Muscle of leg (tissue), 3 donors: ENCODE measurements at regions not wholly inside any gene's neighbourhood (a gene's known extent, or its start where the extent isn't known, plus 50 kb on each side); places are given as distances from the start of the nearest gene placed in this dataset.

Experiments used
- DNase-seq: peaks from one replicate; pipeline ENCODE4 v3.0.0; 2013
- H3K27ac ChIP-seq: one replicate; pipeline ENCODE4 v1.5.1; 2013; ENCODE audit warnings: mild to moderate bottlenecking, low read length, control low read depth
- H3K27me3 ChIP-seq: one replicate; pipeline ENCODE4 v1.6.1; 2013; ENCODE audit warnings: low read length; ENCODE audit not compliant: control insufficient read depth, insufficient read depth
- H3K36me3 ChIP-seq: one replicate; pipeline ENCODE4 v1.6.1; 2013; ENCODE audit warnings: low read length; ENCODE audit not compliant: control insufficient read depth, insufficient read depth
- H3K4me1 ChIP-seq: one replicate; pipeline ENCODE4 v1.6.1; 2013; ENCODE audit warnings: low read length; ENCODE audit not compliant: control insufficient read depth, insufficient read depth
- H3K4me3 ChIP-seq: one replicate; pipeline ENCODE4 v1.5.1; 2013; ENCODE audit warnings: low read length, control low read depth
- H3K9me3 ChIP-seq: replicated peaks from 2 replicates; pipeline ENCODE4 v1.6.1; 2013; ENCODE audit warnings: low read depth, low read length; ENCODE audit not compliant: control insufficient read depth
- WGBS: methylation state at CpG from one replicate; pipeline ENCODE4 v1.1.5; 2013; ENCODE audit warnings: missing lambda C conversion rate; ENCODE audit not compliant: insufficient coverage; 5-methylcytosine and 5-hydroxymethylcytosine counted together

DNA sequence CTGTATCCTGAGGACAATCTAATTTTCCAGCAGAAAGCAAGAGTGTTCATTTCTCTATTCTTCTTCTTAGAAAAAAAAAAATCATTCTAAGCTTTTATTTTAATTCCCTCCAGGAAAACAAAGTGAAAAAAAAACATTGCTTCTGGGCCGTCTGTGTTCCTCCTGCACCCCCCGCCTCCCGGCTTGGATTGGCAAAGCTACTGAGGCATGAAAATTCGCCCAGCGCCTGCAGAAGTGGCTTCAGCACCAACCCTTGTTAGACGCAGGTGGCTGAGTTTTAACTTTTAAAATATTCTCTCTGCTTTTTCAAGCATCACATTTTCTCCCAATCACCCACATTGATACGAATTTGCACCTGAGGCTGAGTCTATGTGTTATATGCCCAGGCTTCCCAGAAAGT, 401.6 kb downstream of the BRD1 start:
- Histone ChIP-seq H3K27ac (no peak overlapping the region), H3K4me1 (no peaks in the 10 kb centered on the region), H3K36me3 (no peaks in the 10 kb centered on the region), H3K27me3 (peaks cover 12% of the 10 kb centered on the region), H3K4me3 (no peak overlapping the region), H3K9me3 (no peaks in the 10 kb centered on the region)
- 49% methylated on average over 5 of the region's 7 CpGs for WGBS
- no peak for DNase-seq

GRCh38 chr22:49425356-49425755, 402.3 kb downstream of the BRD1 start:
- Histone ChIP-seq H3K4me1 (no peaks in the 10 kb centered on the region), H3K4me3 (no peak overlapping the region), H3K27ac (no peak overlapping the region), H3K9me3 (no peaks in the 10 kb centered on the region), H3K36me3 (no peaks in the 10 kb centered on the region), H3K27me3 (peaks cover 12% of the 10 kb centered on the region)
- no peak for DNase-seq
- WGBS, result 55% methylated on average over 4 of the region's 14 CpGs

- Histone ChIP-seq H3K4me1 (no peaks in the 10 kb centered on the region), H3K27me3 (peaks cover 12% of the 10 kb centered on the region), H3K4me3 (no peak overlapping the region), H3K9me3 (no peaks in the 10 kb centered on the region), H3K36me3 (no peaks in the 10 kb centered on the region), H3K27ac (no peak overlapping the region)
- DNase-seq, result no peak
- 85% methylated on average over 7 of the region's 10 CpGs for WGBS
These were observed 402.8 kb downstream of the BRD1 start for GRCh38 chr22:49424893-49425270.

DNA sequence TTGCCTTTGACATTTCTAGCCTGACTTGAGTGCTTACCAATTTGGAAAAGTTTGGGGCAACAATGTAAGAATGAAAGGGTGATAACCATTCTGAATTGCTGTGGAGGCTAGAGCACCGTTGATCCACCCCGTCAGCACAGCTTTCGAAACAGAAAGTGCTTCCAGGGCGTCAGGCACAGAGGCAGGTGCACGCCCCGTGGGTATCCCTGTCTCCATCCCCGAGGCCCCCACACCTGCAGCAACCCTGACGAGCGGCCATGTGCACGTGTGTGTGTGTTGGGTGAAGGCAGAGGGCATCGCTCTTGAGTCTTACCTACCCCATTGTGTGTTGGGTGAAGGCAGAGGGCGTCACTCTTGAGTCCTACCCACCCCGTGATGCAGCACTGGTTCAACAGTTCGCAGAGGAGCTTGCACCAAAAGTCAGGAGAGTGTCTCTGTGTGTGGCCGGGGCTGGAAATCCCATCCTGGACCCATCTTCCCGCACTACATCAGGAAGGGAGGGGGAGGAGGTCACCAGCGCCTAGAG, 404.5 kb downstream of the BRD1 start:
- H3K27me3 ChIP-seq, result peaks cover 9% of the 10 kb centered on the region
- no peak for DNase-seq
- no peaks in the 10 kb centered on the region for H3K4me1 ChIP-seq
- no peaks in the 10 kb centered on the region for H3K9me3 ChIP-seq
- H3K27ac ChIP-seq, result no peak overlapping the region
- H3K36me3 ChIP-seq, result no peaks in the 10 kb centered on the region
- 92% methylated on average over 13 of the region's 17 CpGs for WGBS
- no peak overlapping the region for H3K4me3 ChIP-seq

DNA sequence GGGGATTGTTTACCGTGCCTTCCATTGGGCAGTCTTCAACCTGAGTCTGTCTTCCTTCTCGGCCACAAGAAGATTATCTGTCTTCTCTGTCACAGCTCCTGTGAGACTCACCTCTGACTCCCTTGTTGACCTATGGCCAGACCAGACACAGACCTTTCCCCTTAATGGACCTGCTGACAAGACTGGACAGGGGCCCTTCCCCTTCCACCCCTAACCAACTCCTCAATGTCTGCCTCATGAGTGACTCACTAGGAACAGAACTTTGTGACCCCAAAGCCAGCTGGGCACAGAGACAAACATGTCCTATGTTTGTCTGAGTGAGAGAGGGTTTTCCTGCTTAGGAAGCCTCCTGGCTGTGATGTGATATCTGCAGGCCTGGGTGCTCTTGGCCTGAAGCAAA, 405.0 kb downstream of the BRD1 start:
- H3K9me3 ChIP-seq, result no peaks in the 10 kb centered on the region
- no peaks in the 10 kb centered on the region for H3K36me3 ChIP-seq
- 56% methylated on average over 2 of the region's 2 CpGs for WGBS
- peaks cover 9% of the 10 kb centered on the region for H3K27me3 ChIP-seq
- H3K4me3 ChIP-seq, result no peak overlapping the region
- DNase-seq, result no peak
- no peaks in the 10 kb centered on the region for H3K4me1 ChIP-seq
- H3K27ac ChIP-seq, result no peak overlapping the region

DNA sequence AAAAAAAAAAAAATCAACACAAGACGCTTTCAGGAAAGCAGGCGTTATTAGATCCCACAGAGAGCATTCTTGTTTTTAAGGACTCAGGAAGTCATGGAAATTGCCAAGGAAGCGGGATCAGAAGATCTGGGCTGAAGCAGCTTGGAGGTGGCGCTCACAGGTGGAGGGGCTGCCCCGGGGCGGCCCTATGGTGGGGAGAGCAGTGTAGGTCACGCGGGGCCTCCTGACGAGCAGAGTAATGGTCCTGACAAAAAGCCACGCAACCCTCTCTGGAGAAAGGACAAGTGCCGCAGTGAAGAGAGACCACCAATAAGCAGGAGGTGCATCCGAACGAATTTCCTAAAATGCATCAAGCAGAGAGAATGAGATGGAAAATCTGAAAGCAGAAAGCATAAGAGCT, 407.0 kb downstream of the BRD1 start:
- WGBS, result 81% methylated on average over 13 of the region's 13 CpGs
- H3K9me3 ChIP-seq, result no peaks in the 10 kb centered on the region
- no peak for DNase-seq
- no peaks in the 10 kb centered on the region for H3K4me1 ChIP-seq
- no peak overlapping the region for H3K4me3 ChIP-seq
- peaks cover 6% of the 10 kb centered on the region for H3K27me3 ChIP-seq
- H3K27ac ChIP-seq, result no peak overlapping the region
- no peaks in the 10 kb centered on the region for H3K36me3 ChIP-seq

DNA sequence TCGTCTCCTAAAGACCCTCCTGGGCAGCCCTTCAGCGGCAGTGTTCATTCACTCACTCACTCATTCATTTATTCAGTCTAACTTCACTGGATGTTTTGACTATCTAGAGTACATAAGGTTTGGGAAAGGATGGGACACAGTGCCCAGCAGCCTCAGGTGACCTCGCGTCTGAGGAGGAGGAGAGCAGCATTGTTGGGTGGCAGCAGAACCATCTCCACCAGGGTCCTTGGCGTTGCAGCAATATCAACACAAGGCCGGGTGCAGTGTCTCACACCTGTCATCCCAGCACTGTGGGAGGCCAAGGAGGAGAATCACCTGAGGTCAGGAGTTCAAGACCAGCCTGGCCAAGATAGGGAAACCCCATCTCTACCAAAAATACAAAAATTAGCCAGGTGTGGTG, 408.0 kb downstream of the BRD1 start:
- Histone ChIP-seq H3K27me3 (peaks cover 5% of the 10 kb centered on the region), H3K9me3 (no peaks in the 10 kb centered on the region)

GRCh38 chr22:49418943-49419342, 408.7 kb downstream of the BRD1 start:
- Histone ChIP-seq H3K9me3 (no peaks in the 10 kb centered on the region), H3K36me3 (no peaks in the 10 kb centered on the region), H3K4me1 (no peaks in the 10 kb centered on the region), H3K27me3 (peaks cover 3% of the 10 kb centered on the region), H3K4me3 (no peak overlapping the region), H3K27ac (no peak overlapping the region)
- WGBS, result 80% methylated on average over 7 of the region's 12 CpGs
- DNase-seq, result no peak

More for the DNA sequence above, 408.0 kb downstream of the BRD1 start:
- WGBS, result 96% methylated on average over 3 of the region's 6 CpGs
- DNase-seq, result no peak
- no peaks in the 10 kb centered on the region for H3K36me3 ChIP-seq
- no peaks in the 10 kb centered on the region for H3K4me1 ChIP-seq
- no peak overlapping the region for H3K4me3 ChIP-seq
- no peak overlapping the region for H3K27ac ChIP-seq

- DNase-seq, result no peak
- H3K27ac ChIP-seq, result no peak overlapping the region
- no peaks in the 10 kb centered on the region for H3K9me3 ChIP-seq
- 90% methylated on average over 39 of the region's 39 CpGs for WGBS
- no peaks in the 10 kb centered on the region for H3K36me3 ChIP-seq
- no peak overlapping the region for H3K4me3 ChIP-seq
- peaks cover 5% of the 10 kb centered on the region for H3K27me3 ChIP-seq
- no peaks in the 10 kb centered on the region for H3K4me1 ChIP-seq
These were observed 409.3 kb downstream of the BRD1 start for GRCh38 chr22:49418341-49418894.

GRCh38 chr22:49417833-49418232, 409.8 kb downstream of the BRD1 start:
- H3K27me3 ChIP-seq, result peaks cover 11% of the 10 kb centered on the region
- no peaks in the 10 kb centered on the region for H3K9me3 ChIP-seq
- no peaks in the 10 kb centered on the region for H3K4me1 ChIP-seq
- no peak for DNase-seq
- no peak overlapping the region for H3K4me3 ChIP-seq
- no peaks in the 10 kb centered on the region for H3K36me3 ChIP-seq
- WGBS, result 70% methylated on average over 6 of the region's 13 CpGs
- no peak overlapping the region for H3K27ac ChIP-seq

DNA sequence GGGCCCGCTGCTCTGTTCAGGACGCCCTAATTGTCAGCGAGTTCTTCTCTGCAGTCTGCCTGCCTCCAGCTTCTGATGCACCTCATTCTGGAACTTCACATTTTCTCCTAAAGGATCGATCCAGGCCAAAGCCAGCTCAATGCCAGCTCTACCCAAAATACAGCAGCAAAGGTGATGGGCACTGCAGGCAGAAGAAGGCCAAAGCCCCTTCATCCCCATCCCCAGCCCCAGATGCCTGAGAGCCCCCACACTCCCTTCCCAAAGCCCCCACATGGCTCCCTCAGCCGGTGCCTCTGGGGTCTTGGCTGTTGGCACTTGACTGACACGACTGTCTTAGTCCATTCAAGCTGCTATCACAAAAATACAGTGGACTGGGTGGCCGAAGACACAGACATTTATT, 410.3 kb downstream of the BRD1 start:
- Histone ChIP-seq H3K36me3 (no peaks in the 10 kb centered on the region), H3K9me3 (no peaks in the 10 kb centered on the region), H3K27me3 (peaks cover 11% of the 10 kb centered on the region), H3K4me1 (no peaks in the 10 kb centered on the region), H3K27ac (no peak overlapping the region), H3K4me3 (no peak overlapping the region)
- no peak for DNase-seq
- WGBS, result 73% methylated on average over 6 of the region's 7 CpGs
